Ishikawa (cell line): ENCODE measurements at regions not wholly inside any gene's neighbourhood (a gene's known extent, or its start where the extent isn't known, plus 50 kb on each side); places are given as distances from the start of the nearest gene placed in this dataset.

ENCODE experiments used
- CEBPB ChIP-seq: IDR thresholded peaks from 2 replicates; pipeline ENCODE4 v1.6.1; 2012
- CREB1 ChIP-seq: IDR thresholded peaks from 2 replicates; pipeline ENCODE4 v1.6.1; 2012; ENCODE audit warnings: low read depth
- EGR1 ChIP-seq: IDR thresholded peaks from 2 replicates; pipeline ENCODE4 v1.6.1; 2012
- EP300 ChIP-seq: IDR thresholded peaks from 2 replicates; pipeline ENCODE4 v1.6.1; 2012; ENCODE audit warnings: borderline replicate concordance
- FOXM1 ChIP-seq: IDR thresholded peaks from 2 replicates; pipeline ENCODE4 v1.6.1; 2012; ENCODE audit warnings: low read depth, borderline replicate concordance
- NFIC ChIP-seq: IDR thresholded peaks from 2 replicates; pipeline ENCODE4 v1.6.1; 2012
- RAD21 ChIP-seq: IDR thresholded peaks from 2 replicates; pipeline ENCODE4 v1.6.1; 2012; ENCODE audit warnings: low read depth
- TAF1 ChIP-seq: IDR thresholded peaks from 2 replicates; pipeline ENCODE4 v1.6.1; 2012; ENCODE audit warnings: low read depth, mild to moderate bottlenecking
- TCF12 ChIP-seq: IDR thresholded peaks from 2 replicates; pipeline ENCODE4 v1.6.1; 2012; ENCODE audit warnings: low read depth
- TEAD4 ChIP-seq: IDR thresholded peaks from 2 replicates; pipeline ENCODE4 v1.6.1; 2012
- YY1 ChIP-seq: IDR thresholded peaks from 2 replicates; pipeline ENCODE4 v1.6.1; 2012; ENCODE audit warnings: low read depth
- ZBTB7A ChIP-seq: IDR thresholded peaks from 2 replicates; pipeline ENCODE4 v1.6.1; 2012; ENCODE audit warnings: low read depth
- TF ChIP-seq, protein P1 (sequence below): IDR thresholded peaks from 2 replicates; pipeline ENCODE4 v1.6.1; 2012
- TF ChIP-seq, protein P2 (sequence below): IDR thresholded peaks from 2 replicates; pipeline ENCODE4 v1.6.1; 2012; ENCODE audit warnings: low read depth, mild to moderate bottlenecking
- TF ChIP-seq, protein P3 (sequence below): IDR thresholded peaks from 2 replicates; pipeline ENCODE4 v1.6.1; 2012

DNA sequence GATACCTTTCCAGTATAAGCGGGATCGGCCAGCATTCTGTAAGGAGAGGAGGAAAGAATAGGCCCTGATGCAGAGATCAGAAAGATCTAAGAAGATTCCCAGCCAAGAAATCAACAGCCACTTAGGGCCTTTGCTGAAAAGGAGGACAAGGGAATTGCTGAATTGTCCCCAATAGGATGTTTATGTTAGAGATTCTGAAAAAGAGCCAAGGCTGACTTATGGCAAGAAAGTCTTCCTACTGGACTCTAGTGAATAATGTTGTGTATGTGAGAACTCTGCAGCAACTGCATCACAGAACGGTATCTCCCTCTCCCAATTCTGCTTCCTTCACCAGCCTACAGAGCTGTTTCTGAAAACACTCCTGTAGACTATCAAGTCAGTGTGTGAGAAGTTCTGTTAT lies 298.0 kb upstream of the CXADR start:
- no peak for TF ChIP-seq EGR1
- TF ChIP-seq, protein P1, sequence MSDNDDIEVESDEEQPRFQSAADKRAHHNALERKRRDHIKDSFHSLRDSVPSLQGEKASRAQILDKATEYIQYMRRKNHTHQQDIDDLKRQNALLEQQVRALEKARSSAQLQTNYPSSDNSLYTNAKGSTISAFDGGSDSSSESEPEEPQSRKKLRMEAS = no peak

DNA sequence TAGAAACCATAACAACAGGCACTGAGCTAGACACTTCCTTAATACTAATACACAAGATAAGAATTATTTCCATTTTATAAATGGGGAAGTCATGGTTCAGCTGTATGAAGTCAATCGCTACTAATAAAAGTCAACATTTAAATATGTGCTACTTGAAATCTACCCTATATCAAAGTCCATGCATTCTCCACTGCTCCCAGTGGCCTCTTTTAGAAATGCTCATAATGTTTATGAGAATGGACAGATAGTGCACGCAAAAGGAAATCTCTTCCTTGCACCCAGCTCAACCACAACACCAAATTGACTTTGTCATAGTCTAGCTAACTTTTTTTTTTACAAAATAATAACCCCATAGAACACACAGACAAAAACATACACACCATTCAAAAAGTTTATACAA lies 281.7 kb upstream of the CXADR start:
- TF ChIP-seq CEBPB (no peak), CREB1 (no peak), TAF1 (no peak), ZBTB7A (no peak), EGR1 (no peak), NFIC (no peak), TEAD4 (no peak), EP300 (no peak), YY1 (no peak), FOXM1 (no peak), TCF12 (no peak)
- TF ChIP-seq, protein P2, sequence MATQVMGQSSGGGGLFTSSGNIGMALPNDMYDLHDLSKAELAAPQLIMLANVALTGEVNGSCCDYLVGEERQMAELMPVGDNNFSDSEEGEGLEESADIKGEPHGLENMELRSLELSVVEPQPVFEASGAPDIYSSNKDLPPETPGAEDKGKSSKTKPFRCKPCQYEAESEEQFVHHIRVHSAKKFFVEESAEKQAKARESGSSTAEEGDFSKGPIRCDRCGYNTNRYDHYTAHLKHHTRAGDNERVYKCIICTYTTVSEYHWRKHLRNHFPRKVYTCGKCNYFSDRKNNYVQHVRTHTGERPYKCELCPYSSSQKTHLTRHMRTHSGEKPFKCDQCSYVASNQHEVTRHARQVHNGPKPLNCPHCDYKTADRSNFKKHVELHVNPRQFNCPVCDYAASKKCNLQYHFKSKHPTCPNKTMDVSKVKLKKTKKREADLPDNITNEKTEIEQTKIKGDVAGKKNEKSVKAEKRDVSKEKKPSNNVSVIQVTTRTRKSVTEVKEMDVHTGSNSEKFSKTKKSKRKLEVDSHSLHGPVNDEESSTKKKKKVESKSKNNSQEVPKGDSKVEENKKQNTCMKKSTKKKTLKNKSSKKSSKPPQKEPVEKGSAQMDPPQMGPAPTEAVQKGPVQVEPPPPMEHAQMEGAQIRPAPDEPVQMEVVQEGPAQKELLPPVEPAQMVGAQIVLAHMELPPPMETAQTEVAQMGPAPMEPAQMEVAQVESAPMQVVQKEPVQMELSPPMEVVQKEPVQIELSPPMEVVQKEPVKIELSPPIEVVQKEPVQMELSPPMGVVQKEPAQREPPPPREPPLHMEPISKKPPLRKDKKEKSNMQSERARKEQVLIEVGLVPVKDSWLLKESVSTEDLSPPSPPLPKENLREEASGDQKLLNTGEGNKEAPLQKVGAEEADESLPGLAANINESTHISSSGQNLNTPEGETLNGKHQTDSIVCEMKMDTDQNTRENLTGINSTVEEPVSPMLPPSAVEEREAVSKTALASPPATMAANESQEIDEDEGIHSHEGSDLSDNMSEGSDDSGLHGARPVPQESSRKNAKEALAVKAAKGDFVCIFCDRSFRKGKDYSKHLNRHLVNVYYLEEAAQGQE = no peak
- TF ChIP-seq, protein P1 = no peak
- TF ChIP-seq, protein P3, sequence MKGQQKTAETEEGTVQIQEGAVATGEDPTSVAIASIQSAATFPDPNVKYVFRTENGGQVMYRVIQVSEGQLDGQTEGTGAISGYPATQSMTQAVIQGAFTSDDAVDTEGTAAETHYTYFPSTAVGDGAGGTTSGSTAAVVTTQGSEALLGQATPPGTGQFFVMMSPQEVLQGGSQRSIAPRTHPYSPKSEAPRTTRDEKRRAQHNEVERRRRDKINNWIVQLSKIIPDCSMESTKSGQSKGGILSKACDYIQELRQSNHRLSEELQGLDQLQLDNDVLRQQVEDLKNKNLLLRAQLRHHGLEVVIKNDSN = no peak

DNA sequence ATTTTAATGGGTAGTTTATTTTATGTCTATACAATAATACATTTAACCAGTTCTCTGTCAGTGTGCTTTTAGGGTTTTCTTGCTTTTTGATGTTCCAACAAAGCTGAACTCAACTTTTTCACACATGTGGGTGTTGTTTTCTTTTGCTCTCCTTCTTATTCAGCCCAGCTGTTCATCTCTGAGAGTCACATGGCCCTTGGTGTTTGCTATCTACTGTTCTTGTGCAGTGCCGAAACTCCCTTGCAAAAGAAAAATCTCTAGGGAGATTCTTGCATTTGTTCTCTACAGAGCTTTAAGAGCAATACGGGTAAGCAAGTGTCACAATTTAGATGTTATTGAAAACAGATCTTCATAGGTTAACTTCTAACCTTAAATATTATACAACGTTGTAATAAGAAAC lies 281.1 kb upstream of the CXADR start:
- no peak for TF ChIP-seq TCF12
- TF ChIP-seq, protein P2 = no peak
- no peak for TF ChIP-seq RAD21
- TF ChIP-seq, protein P1 = no peak
- no peak for TF ChIP-seq FOXM1
- TF ChIP-seq, protein P3 = no peak
- TF ChIP-seq CEBPB = no peak
- no peak for TF ChIP-seq TAF1
- TF ChIP-seq EGR1 = no peak
- TF ChIP-seq YY1 = no peak
- TF ChIP-seq EP300 = no peak
- TF ChIP-seq NFIC = no peak
- TF ChIP-seq TEAD4 = no peak
- no peak for TF ChIP-seq ZBTB7A
- no peak for TF ChIP-seq CREB1

DNA sequence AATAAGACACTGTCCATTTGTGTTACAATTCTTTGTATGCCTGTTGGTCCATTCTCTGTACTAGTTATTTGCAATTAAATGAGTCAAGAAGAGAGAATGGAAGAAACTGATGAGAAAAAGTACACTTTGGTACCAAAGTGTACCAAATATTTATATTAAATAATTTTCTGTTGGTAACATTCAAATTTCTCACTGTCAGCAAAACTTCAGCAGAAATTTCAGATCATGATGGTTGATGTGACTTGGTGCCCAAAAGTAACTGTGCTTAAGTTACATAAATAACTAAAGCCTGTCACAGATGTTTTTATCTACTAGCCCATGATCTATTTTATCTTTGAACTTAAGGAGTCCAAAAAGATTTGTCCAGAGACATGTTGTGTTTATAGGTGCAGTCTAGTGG lies 274.4 kb upstream of the CXADR start:
- TF ChIP-seq TAF1 (no peak), EP300 (no peak), EGR1 (no peak), FOXM1 (no peak), RAD21 (no peak), TEAD4 (no peak), YY1 (no peak)
- TF ChIP-seq, protein P3 = no peak

DNA sequence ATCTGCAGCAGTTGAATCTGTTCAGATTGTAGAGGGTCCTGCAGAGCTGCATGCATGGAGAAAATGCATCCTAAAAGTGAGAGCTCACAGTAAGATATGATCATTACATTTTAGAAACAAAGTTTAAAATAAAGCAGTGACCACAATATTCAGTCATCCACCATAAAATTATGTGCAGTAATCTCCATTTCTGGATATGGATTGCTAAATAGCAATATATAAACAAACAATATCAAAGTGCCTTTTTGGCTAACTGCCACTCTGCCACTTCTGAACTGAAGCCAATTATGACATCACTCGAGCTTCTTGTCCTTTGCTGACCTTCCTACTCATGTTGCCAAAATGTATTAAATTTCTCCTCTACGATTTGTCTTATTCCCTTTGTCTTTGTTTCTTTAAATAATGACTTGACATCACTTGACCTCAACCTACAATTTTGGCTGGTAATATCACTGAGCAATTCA lies 262.0 kb upstream of the CXADR start:
- peak; percentile 81 for TF ChIP-seq NFIC
- no peak for TF ChIP-seq FOXM1
- peak; percentile 25; the same call in 1 of the 2 replicates for TF ChIP-seq EP300
- no peak for TF ChIP-seq TCF12

DNA sequence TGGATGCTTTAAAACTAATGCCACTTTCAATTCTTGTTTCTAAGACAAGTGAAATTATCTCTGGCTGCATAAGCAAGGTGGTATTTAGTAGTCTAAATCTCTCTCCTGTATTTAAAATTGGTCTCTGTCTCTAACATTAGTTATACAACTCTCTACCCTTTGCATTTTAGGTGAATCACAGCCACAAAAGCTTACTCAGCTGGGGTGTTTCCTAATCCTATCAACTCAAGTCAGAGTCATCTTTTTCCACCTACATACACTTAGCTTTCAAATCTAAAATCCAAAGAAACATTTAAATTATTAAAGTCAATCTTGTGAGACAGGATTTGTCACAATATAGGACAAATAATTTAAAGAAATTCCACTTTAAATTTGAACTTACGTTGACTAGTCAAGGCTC lies 255.1 kb upstream of the CXADR start:
- TF ChIP-seq ZBTB7A (no peak), EP300 (no peak), NFIC (no peak), TAF1 (no peak), TCF12 (no peak), EGR1 (no peak), CEBPB (no peak)
- TF ChIP-seq, protein P3 = no peak
- TF ChIP-seq, protein P2 = no peak
